B cell (primary cell): ENCODE measurements at regions not wholly inside any gene's neighbourhood (a gene's known extent, or its start where the extent isn't known, plus 50 kb on each side); places are given as distances from the start of the nearest gene placed in this dataset.

Experiments
- ATAC-seq: fragments of 200-7000 bp; cut with Tn5 transposase; one replicate; pipeline ENCODE4 v1.10.0; 2021; ENCODE audit warnings: low read depth, mild to moderate bottlenecking, moderate number of reproducible peaks, moderate library complexity
- CTCF ChIA-PET: fragments of 350-600 bp; sonication (Branson Sonifier 250); formaldehyde crosslinking; loops from one replicate; lab custom pipeline; 2021; ENCODE audit warnings: antibody characterized with exemption, inconsistent platforms; lab: Charles Lee
- POLR2A ChIA-PET: fragments of 350-600 bp; sonication (Branson Sonifier 250); formaldehyde crosslinking; loops from one replicate; lab custom pipeline; 2021; ENCODE audit warnings: antibody characterized with exemption; lab: Charles Lee
- DNase-seq: peaks from one replicate; pipeline ENCODE4 v3.0.0; 2013
- H2AFZ ChIP-seq: 2 replicates; pipeline ENCODE4 v1.6.1; 2012; ENCODE audit warnings: mild to moderate bottlenecking, low read depth, low read length; ENCODE audit not compliant: insufficient read depth, poor library complexity, severe bottlenecking
- H3K27ac ChIP-seq, 2 donors: 1 replicate in 1 of 2; 2 replicates in 1 of 2; pipeline ENCODE4 v1.5.1; 2012 to 2013; ENCODE audit warnings: low read length in 2 of 2, mild to moderate bottlenecking in 2 of 2, moderate library complexity in 1 of 2
- H3K27me3 ChIP-seq, 4 experiments: fragments of 200-600 bp in 1 of 4; sonication (generic) in 1 of 4; replicated peaks in 1 of 4; 1 replicate in 2 of 4; 2 replicates in 2 of 4; pipeline versions ENCODE4 v1.6.1 to v1.7.0; 2013 to 2016; ENCODE audit warnings: low read length in 3 of 4, mild to moderate bottlenecking in 2 of 4, mixed read lengths in 1 of 4, moderate library complexity in 1 of 4; ENCODE audit not compliant: insufficient read depth in 4 of 4, control insufficient read depth in 3 of 4; ENCODE audit errors: control extremely low read depth in 1 of 4
- H3K36me3 ChIP-seq, 2 experiments: replicated peaks in 1 of 2; 1 replicate in 1 of 2; 2 replicates in 1 of 2; pipeline versions ENCODE4 v1.6.1 to v1.7.1; 2013; ENCODE audit warnings: low read length in 1 of 2; ENCODE audit not compliant: insufficient read depth in 2 of 2, control insufficient read depth in 1 of 2; ENCODE audit errors: control extremely low read depth in 1 of 2, extremely low read depth in 1 of 2
- H3K4me1 ChIP-seq, 2 donors: fragments of 200-600 bp in 1 of 2; sonication (generic) in 1 of 2; 1 replicate in 1 of 2; 2 replicates in 1 of 2; pipeline versions ENCODE4 v1.5.1 to v1.6.1; 2013 to 2017; ENCODE audit warnings: low read length in 2 of 2; ENCODE audit not compliant: control insufficient read depth in 2 of 2, insufficient read depth in 2 of 2
- H3K4me2 ChIP-seq: replicated peaks from 2 replicates; pipeline ENCODE3; 2012; ENCODE audit warnings: mild to moderate bottlenecking, low read depth, low read length; ENCODE audit not compliant: poor library complexity, severe bottlenecking
- H3K4me3 ChIP-seq, 5 experiments: fragments of 200-600 bp in 1 of 5; sonication (generic) in 1 of 5; 1 replicate in 3 of 5; 2 replicates in 2 of 5; pipeline versions ENCODE4 v1.5.1 to v1.7.0; 2011 to 2016; ENCODE audit warnings: low read length in 4 of 5, mild to moderate bottlenecking in 4 of 5, low read depth in 2 of 5, control low read depth in 1 of 5, moderate library complexity in 1 of 5; ENCODE audit not compliant: insufficient read depth in 1 of 5; ENCODE audit errors: control extremely low read depth in 1 of 5, extremely low read depth in 1 of 5
- H3K79me2 ChIP-seq: fragments of 200-600 bp; sonication (generic); one replicate; pipeline ENCODE4 v1.6.0; 2016; ENCODE audit warnings: low read length; ENCODE audit not compliant: control insufficient read depth, insufficient read depth
- H3K9ac ChIP-seq: fragments of 200-600 bp; sonication (generic); 2 replicates; pipeline ENCODE4 v1.6.1; 2017; ENCODE audit warnings: mild to moderate bottlenecking, low read length, moderate library complexity
- H3K9me3 ChIP-seq, 3 donors: one replicate each; pipeline versions ENCODE4 v1.6.1 to v1.7.1; 2013; ENCODE audit warnings: low read length in 2 of 3; ENCODE audit not compliant: control insufficient read depth in 2 of 3, insufficient read depth in 1 of 3; ENCODE audit errors: control extremely low read depth in 1 of 3
- H4K20me1 ChIP-seq: 2 replicates; pipeline ENCODE4 v1.6.0; 2012; ENCODE audit warnings: mild to moderate bottlenecking, low read length; ENCODE audit not compliant: insufficient read depth, control insufficient read depth, poor library complexity, severe bottlenecking
- H3K27ac Mint-ChIP-seq: one replicate; pipeline ENCODE4 v1.8.0; 2021; ENCODE audit warnings: mixed read lengths
- H3K27me3 Mint-ChIP-seq: one replicate; pipeline ENCODE4 v1.8.0; 2021; ENCODE audit warnings: mixed read lengths
- H3K4me1 Mint-ChIP-seq: one replicate; pipeline ENCODE4 v1.8.0; 2021; ENCODE audit warnings: mixed read lengths
- H3K4me3 Mint-ChIP-seq: one replicate; pipeline ENCODE4 v1.8.0; 2021; ENCODE audit warnings: mixed read lengths
- H3K9me3 Mint-ChIP-seq: one replicate; pipeline ENCODE4 v1.8.0; 2022; ENCODE audit warnings: mixed read lengths; ENCODE audit not compliant: insufficient read depth
- EZH2 ChIP-seq: IDR thresholded peaks from 2 replicates; pipeline ENCODE4 v1.6.1; 2012; ENCODE audit warnings: borderline replicate concordance, low read depth, mild to moderate bottlenecking, moderate library complexity, low read length; ENCODE audit not compliant: insufficient read depth, poor library complexity, severe bottlenecking
- WGBS: methylation state at CpG from one replicate; pipeline ENCODE4 v1.1.5; 2013; ENCODE audit warnings: missing lambda C conversion rate; ENCODE audit not compliant: insufficient coverage; 5-methylcytosine and 5-hydroxymethylcytosine counted together
- intact Hi-C: fragments of 100-400 bp; cut with micrococcal nuclease; formaldehyde crosslinking; loops from one replicate; pipeline ENCODE4 v1.10.0; 2022
- TF ChIP-seq, protein P1 (sequence below): fragments of 200-600 bp; IDR thresholded peaks from one replicate; pipeline ENCODE4 v1.8.0; 2022; ENCODE audit warnings: antibody characterized with exemption, mild to moderate bottlenecking

DNA sequence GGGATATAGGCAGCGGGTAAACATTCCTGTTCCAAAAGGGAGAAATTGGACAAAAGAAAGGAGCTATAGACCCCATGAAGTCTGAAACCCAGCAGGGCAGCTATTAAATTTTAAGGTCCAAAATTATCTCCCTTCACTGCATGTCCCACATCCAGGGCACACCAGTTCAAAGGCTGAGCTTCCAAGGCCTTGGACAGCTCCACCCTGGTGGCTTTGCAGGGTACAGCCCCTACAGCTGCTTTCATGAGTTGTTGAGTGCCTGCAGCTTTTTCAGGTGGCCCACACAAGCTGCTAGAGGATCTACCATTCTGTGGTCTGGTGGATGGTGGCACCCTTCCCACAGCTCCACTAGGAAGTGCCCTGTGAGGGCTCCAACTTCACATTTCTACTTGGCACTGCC lies 662.5 kb upstream of the PKN2 start:
- Histone ChIP-seq H3K36me3 (no peaks in the 10 kb centered on the region), H3K4me1 (no peaks in the 10 kb centered on the region), H3K79me2 (no peaks in the 10 kb centered on the region), H3K9me3 (peaks cover 0 to 3% (median 0%) of the 10 kb centered on the region in 3 donors), H3K9ac (no peak overlapping the region), H3K27me3 (no peaks in the 10 kb centered on the region), H2AFZ (no peak overlapping the region), H4K20me1 (no peaks in the 10 kb centered on the region), H3K4me2 (no peak overlapping the region), H3K27ac (no peak overlapping the region), H3K4me3 (no peak overlapping the region)
- H3K4me3 Mint-ChIP-seq = no peak overlapping the region
- intact Hi-C loops = no loop called here
- H3K27ac Mint-ChIP-seq = no peak overlapping the region
- no peaks in the 10 kb centered on the region for H3K9me3 Mint-ChIP-seq
- POLR2A ChIA-PET = no interaction called here
- CTCF ChIA-PET = no interaction called here
- no peak for TF ChIP-seq EZH2
- TF ChIP-seq, protein P1, sequence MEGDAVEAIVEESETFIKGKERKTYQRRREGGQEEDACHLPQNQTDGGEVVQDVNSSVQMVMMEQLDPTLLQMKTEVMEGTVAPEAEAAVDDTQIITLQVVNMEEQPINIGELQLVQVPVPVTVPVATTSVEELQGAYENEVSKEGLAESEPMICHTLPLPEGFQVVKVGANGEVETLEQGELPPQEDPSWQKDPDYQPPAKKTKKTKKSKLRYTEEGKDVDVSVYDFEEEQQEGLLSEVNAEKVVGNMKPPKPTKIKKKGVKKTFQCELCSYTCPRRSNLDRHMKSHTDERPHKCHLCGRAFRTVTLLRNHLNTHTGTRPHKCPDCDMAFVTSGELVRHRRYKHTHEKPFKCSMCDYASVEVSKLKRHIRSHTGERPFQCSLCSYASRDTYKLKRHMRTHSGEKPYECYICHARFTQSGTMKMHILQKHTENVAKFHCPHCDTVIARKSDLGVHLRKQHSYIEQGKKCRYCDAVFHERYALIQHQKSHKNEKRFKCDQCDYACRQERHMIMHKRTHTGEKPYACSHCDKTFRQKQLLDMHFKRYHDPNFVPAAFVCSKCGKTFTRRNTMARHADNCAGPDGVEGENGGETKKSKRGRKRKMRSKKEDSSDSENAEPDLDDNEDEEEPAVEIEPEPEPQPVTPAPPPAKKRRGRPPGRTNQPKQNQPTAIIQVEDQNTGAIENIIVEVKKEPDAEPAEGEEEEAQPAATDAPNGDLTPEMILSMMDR = no peak
- H3K4me1 Mint-ChIP-seq = no peaks in the 10 kb centered on the region
- H3K27me3 Mint-ChIP-seq = peaks cover 23% of the 10 kb centered on the region
- DNase-seq = no peak
- no peak for ATAC-seq
- WGBS = no CpG with 5 or more reads among the region's 1 CpG

DNA sequence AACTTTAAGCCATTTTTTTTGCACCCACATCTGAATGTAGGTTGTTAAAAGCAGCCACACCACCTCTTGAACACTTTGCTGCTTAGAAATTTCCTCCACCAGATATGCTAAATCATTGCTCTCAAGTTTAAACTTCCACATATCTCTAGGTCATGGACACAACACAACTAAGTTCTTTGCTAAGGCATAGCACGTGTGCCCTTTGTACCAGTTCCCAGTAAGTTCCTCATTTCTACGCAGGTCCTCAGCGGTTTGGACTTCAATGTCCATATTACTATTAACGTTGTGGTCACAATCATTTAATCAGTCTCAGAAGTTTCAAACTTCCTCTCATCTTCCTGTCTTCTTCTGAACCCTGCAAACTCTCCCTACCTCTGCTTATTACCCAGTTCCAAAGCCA lies 661.6 kb upstream of the PKN2 start:
- H3K27ac Mint-ChIP-seq = no peak overlapping the region
- CTCF ChIA-PET = no interaction called here
- H3K27ac ChIP-seq = no peak overlapping the region

More for the DNA sequence above, 661.6 kb upstream of the PKN2 start:
- H3K9me3 Mint-ChIP-seq = no peaks in the 10 kb centered on the region
- H3K4me3 Mint-ChIP-seq = no peak overlapping the region
- H3K4me1 Mint-ChIP-seq = no peaks in the 10 kb centered on the region
- Histone ChIP-seq H3K4me1 (no peaks in the 10 kb centered on the region), H3K79me2 (no peaks in the 10 kb centered on the region), H3K36me3 (no peaks in the 10 kb centered on the region), H3K9me3 (peaks cover 0 to 3% (median 0%) of the 10 kb centered on the region in 3 donors), H4K20me1 (no peaks in the 10 kb centered on the region), H2AFZ (no peak overlapping the region), H3K27me3 (no peaks in the 10 kb centered on the region), H3K9ac (no peak overlapping the region), H3K4me3 (no peak overlapping the region), H3K4me2 (no peak overlapping the region)
- 52% methylated on average over 4 of the region's 4 CpGs for WGBS
- peaks cover 29% of the 10 kb centered on the region for H3K27me3 Mint-ChIP-seq
- intact Hi-C loops = no loop called here
- TF ChIP-seq, protein P1 = no peak
- no peak for TF ChIP-seq EZH2
- DNase-seq = no peak
- POLR2A ChIA-PET = no interaction called here
- no peak for ATAC-seq
